SK-N-SH treated with all-trans-retinoic acid at 6 μM for 48 hours (cell line): ENCODE measurements at regions not wholly inside any gene's neighbourhood (a gene's known extent, or its start where the extent isn't known, plus 50 kb on each side); places are given as distances from the start of the nearest gene placed in this dataset.

Source experiments
- ARNTL ChIP-seq: fragments of 450-650 bp; formaldehyde crosslinking; IDR thresholded peaks from 2 replicates; pipeline ENCODE4 v1.5.0; 2020; ENCODE audit warnings: low read depth, mild to moderate bottlenecking, moderate library complexity, borderline replicate concordance
- BACH2 ChIP-seq: fragments of 250-450 bp; sonication (Bioruptor Pico); IDR thresholded peaks from 2 replicates; pipeline ENCODE4 v1.9.0; 2021; ENCODE audit warnings: mild to moderate bottlenecking, borderline replicate concordance
- CREB5 ChIP-seq: fragments of 250-450 bp; sonication (Bioruptor Pico); IDR thresholded peaks from 2 replicates; pipeline ENCODE4 v1.5.1; 2020; ENCODE audit warnings: low read depth, mild to moderate bottlenecking, moderate library complexity
- GLIS3 ChIP-seq: fragments of 250-450 bp; sonication (Bioruptor Pico); IDR thresholded peaks from 2 replicates; pipeline ENCODE4 v1.5.0; 2020; ENCODE audit warnings: mild to moderate bottlenecking, moderate library complexity
- ISL1 ChIP-seq: fragments of 250-450 bp; sonication (Bioruptor Pico); IDR thresholded peaks from 2 replicates; pipeline ENCODE4 v2.1.2; 2022; ENCODE audit warnings: mild to moderate bottlenecking, moderate library complexity
- OSR1 ChIP-seq: fragments of 250-450 bp; sonication (Bioruptor Pico); IDR thresholded peaks from 2 replicates; pipeline ENCODE4 v1.8.0; 2022; ENCODE audit warnings: moderate library complexity, mild to moderate bottlenecking, inconsistent platforms
- PATZ1 ChIP-seq: fragments of 250-450 bp; sonication (Bioruptor Pico); IDR thresholded peaks from 2 replicates; pipeline ENCODE4 v1.8.0; 2020; ENCODE audit warnings: mild to moderate bottlenecking, moderate library complexity, borderline replicate concordance
- PPARA ChIP-seq: fragments of 250-450 bp; sonication (Bioruptor Pico); IDR thresholded peaks from 2 replicates; pipeline ENCODE4 v1.5.0; 2020; ENCODE audit warnings: mild to moderate bottlenecking, borderline replicate concordance
- TOX ChIP-seq: fragments of 250-450 bp; sonication (Bioruptor Pico); IDR thresholded peaks from 2 replicates; pipeline ENCODE4 v1.8.0; 2021; ENCODE audit warnings: mild to moderate bottlenecking, moderate library complexity, borderline replicate concordance
- ZFP30 ChIP-seq: fragments of 450-650 bp; formaldehyde crosslinking; IDR thresholded peaks from 2 replicates; pipeline ENCODE4 v1.5.0; 2022; ENCODE audit warnings: mild to moderate bottlenecking, moderate library complexity
- ZNF70 ChIP-seq: fragments of 450-650 bp; formaldehyde crosslinking; IDR thresholded peaks from 2 replicates; pipeline ENCODE4 v1.5.0; 2020; ENCODE audit warnings: mild to moderate bottlenecking, moderate library complexity

DNA sequence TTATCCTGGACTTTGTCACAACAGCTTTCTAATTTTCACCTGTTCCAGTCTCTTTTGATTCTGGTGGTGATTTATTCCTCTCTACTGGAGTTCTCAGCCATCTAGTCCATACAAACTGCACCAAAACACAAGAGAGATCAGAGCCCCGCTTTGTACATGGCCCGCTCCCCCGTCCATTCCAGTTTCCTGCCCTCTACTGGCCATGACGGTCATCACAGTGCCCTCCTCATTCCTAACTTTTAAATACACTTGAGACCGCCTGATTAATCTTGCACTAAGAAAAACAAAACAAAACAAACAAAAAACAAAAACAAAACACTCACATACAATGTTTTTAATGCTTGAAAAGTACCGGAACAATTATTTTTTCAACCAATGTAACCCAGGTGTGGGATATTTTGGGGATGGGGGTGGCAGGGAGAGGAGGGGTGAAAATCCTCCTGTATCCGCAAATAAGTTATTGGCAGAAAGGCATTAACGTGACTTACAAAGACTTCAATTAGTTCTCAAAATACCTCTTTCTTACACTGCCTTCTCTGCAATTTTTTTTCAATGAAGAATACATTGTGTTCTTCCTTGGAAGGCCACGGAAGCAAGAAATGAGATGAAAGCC lies 84.8 kb upstream of the PAM start:
- TF ChIP-seq PATZ1 (CRISPR knock-in tag) (no peak), GLIS3 (CRISPR knock-in tag) (no peak), ZFP30 (CRISPR knock-in tag) (no peak), ZNF70 (no peak), OSR1 (CRISPR knock-in tag) (no peak), ISL1 (CRISPR knock-in tag) (no peak), CREB5 (CRISPR knock-in tag) (no peak), BACH2 (no peak), PPARA (no peak), TOX (CRISPR knock-in tag) (no peak), ARNTL (CRISPR knock-in tag) (no peak)
